ENCODE measurements at regions not wholly inside any gene's neighbourhood (a gene's known extent, or its start where the extent isn't known, plus 50 kb on each side); places are given as distances from the start of the nearest gene placed in this dataset.
"Not testable (repeated sequence)": the region's sequence is repeated elsewhere in the genome, so short reads cannot be mapped to it uniquely, and the experiment has no call there.

DNA sequence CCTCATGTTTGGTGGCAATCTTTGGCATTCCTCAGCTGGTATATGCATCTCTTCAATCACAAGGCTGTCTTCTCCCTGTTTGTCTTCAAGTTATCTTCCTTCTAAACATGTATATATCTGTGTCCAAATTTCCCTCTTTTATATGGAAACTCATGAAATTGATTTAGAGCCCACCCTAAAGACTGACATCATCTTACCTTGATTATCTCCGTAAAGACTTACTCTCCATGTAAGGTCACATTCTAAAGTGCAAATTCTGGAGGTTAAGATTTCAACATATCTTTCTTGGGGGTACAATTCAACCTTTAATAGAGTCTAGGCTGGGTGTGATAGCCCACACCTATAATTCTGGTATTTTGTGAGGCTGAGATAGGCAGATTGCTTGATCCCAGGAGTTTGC lies 215.8 kb upstream of the LRRC4C start:
- no peak for DNase-seq (ENCODE audit: low read depth)

DNA sequence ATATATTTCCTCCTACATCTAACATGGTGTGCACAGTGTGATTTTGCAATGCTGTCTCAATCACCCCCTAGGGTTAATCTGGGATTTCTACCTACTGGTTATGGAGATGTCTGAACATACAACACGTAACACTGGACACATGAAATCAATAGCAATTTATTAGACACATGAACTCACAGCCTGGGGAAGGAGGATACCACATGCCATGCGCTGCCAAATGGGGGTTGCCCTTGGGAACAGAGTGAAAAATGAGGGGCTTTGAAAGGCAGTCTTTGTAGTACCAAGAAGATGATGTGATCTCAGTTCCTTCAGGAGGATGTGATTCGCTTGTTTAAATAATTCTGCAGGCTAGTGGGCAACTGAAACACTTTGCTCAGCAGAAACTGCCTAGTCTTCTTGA lies 253.6 kb upstream of the LRRC4C start:
- peak; percentile 12 for DNase-seq (ENCODE audit: low read depth)

DNA sequence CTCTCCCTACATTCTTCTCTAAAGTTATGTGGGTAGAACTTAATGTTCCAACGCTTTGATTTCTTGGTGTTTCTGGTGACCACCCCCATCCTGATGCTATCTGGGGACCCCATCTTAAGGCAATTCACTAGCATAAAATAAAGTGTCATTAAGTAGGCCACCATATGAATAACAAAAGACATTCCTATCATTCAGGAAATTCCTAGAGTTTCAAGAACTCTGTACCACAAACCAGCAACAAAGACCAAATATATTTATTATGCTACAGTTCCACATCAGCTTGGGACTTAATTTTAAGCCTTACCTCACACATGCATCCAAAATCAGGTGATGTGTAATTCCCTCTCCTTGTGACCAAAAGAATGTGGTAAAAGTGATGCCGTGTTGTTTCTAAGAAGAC lies 254.6 kb upstream of the LRRC4C start:
- no peak for DNase-seq (ENCODE audit: low read depth)

DNA sequence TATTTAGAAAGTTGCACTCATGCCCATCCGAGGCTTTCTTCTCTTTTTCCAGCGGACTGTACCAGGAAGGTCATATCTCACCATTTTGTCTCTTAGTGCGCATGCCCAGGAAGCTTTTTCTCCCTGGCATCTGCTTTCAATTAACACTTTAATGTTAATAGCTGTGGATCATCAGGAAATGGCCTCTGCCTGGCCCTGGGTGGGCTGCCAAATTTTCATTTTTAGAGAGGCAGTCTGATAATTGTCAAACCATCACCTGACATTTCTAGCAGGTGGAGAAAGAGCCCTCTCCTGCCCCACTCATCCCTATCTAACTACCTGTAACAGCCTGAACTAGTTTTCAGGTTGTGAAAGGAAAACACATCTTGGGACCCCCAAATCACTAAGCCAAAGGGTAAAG lies 257.4 kb upstream of the LRRC4C start:
- DNase-seq (ENCODE audit: low read depth): no peak

DNA sequence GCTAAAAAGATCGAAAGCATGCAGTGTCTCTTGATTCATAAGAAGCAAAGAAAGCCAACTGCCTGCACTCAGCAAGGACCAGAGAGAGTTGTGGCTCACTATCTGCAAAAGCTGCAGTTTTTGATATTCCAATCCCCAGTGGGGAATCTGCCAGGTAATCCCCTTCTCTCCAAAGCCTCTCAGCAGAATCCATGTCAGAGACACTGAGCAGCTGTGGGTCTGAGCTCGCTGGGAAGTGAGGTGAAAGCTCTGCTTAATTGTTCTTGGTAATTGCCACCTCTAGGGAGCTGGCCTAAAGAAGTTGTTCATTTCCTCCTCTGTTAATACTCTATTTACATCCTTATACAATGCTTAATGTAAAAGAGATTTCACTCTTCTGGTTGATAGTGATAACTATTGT lies 261.3 kb upstream of the LRRC4C start:
- DNase-seq (ENCODE audit: low read depth): no peak

DNA sequence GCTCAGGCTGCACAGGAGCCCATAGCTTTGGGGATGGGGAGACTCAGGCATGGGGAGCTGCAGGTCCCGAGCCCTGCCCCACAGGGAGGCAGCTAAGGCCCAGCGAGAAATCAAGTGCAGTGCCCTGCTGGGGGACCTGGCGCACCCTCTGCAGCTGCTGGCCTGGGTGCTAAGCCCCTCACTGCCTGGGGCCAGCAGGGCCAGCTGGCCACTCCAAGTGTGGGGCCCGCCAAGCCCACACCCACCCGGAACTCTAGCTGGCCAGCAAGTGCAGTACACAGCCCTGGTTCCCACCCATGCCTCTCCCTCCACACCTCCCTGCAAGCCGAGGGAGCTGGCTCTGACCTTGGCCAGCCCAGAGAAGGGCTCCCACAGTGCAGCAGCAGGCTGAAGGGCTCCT lies 268.7 kb upstream of the LRRC4C start:
- DNase-seq (ENCODE audit: low read depth): not testable (repeated sequence)

DNA sequence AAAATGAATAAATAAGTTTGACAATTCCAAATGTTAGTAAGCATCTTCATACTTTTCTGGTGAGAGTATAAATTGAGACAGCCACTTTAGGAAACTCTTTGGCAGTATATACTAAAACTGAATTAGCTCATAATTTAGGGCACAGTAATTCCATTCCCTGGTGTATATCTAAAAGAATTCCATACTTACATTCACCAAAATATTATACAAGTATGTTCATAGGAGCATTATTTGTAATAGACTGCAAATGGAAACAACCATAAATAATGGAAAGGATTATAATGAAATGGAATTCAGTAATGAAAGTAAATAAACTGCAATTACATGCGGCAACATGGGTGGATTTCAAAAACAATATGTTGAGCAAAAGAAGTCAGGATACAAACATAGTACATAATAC lies 315.8 kb upstream of the LRRC4C start:
- DNase-seq (ENCODE audit: low read depth): no peak

DNA sequence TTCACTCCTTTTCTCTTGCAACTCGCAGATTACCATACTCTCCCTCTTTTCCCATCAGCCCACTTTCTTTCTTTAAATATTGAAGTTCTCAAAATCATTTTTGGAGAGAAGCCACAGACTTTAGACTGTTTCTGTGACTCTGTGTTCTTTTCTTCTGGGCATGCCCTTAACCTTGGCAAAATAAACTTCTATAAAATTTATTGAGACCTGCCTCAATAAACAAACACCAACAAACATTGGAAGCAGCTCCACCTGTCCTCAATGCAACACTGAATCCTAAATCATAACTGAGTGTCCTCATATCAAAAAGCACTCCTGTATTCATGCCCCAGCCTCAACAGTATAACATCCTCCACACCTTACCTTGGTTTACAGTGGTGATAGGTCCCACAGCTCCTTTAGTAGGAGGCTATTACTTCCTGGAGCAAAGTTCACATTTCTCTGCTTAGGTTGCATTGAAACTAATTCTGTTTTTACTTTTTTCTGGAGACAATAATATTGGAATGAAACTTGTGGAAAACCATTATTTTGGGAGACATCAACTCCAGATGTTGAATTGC lies 320.0 kb upstream of the LRRC4C start:
- no peak for DNase-seq (ENCODE audit: low read depth)

DNA sequence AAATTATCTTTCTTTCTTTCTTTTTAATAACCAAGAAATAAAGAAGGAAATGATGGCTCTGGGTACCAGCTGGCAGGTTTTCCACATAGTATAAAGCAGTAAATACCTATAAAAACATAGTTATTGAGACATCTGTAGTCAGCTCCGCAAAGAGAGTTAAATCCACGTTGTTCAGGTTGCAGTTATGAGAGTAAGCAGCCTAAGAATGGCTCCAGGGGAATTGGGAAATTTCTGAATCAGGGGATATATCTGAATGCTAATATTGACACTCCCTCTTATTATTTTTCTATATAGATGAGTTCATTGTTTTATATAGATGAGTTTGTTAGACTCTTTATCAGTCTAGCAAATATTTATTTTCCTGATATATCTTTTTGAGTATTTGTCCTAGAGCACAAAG lies 322.0 kb upstream of the LRRC4C start:
- DNase-seq (ENCODE audit: low read depth): no peak

DNA sequence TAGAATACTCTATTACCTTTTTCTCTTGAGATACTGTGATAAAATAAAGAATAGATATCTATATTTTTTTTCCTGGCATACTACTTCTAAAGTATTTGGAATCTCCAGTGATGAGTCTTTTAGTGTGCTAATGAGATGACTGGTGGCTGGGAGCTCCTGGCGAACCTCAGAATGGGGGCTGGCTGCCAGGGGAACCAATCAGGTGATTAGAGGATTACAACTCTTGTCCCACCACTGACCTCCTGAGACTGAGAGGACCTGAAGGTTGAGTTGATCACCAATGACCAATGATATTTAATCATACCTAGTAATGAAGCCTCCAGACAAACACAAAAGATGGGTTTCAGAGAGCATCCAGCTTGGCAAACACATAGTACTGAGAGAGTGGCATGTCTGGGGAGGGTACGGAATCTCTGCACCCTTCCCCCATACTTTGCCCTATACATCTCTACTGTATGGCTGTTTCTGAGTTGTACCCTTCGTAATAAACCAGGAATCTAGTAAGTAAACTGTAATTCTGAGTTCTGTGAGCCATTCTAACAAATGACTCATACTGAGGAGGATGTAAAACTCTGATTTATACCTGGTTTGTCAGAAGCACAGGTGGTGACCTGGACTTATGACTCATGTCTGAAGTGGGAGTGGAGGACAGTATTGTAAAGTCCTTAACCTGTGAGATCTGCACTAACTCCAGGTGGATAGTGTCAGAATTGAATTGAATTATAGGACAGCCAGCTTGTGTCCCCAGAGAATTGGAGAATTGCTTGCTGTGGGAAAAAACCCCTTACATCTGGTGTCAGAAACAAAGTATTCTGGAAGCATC lies 325.3 kb upstream of the LRRC4C start:
- peak; percentile 80 for DNase-seq (ENCODE audit: low read depth)

DNA sequence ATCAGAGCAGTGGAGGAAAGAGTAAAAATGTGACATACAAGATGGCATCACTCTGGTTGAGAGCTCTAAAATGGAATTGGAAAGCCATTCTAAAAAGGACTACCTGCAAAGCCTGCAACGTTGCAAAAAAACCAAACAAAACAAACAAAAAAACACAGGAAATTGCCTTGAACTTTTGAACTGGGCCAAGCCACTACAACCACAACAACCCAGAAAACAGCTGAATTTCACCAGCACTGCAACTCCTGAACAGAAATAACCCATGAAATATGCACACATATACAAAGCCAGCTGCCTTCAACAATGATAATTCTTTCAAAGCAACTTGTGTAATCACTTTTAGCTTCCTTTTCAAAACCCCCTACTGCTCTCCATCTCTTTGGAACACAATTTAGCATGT lies 326.6 kb upstream of the LRRC4C start:
- peak; percentile 3 for DNase-seq (ENCODE audit: low read depth)

DNA sequence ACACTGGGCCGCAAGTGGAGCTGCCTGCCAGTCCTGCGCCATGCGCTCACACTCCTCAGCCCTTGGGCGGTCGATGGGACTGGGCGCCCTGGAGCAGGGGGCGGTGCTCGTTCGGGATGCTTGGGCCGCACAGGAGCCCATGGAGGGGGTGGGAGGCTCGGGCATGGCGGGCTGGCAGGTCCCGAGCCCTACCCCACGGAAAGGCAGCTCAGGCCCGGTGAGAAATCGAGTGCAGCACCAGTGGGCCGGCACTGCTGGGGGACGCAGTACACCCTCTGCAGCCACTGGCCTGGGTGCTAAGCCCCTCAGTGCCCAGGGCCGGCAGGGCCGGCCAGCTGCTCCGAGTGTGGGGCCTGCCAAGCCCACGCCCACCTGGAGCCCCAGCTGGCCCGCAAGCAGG lies 328.7 kb upstream of the LRRC4C start:
- DNase-seq (ENCODE audit: low read depth): no peak

DNA sequence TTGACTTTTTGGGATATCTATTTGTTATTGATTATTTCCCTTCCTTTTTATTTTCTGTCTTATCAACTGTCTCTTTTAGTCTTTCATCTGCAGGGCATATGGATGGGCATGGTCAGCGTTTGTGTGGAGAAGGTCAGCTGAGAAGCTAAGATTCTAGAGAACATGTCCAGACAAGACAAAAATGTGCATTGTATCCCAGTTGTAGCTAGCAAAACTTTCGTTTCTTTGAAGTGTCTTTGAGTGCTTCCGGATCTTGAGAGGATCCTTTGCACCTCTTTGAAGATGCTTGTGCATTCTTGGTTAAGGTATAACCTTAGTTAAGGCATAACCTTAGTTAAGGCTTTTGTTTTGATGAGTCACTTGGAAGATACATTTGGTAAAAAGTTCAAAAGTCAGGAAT lies 329.9 kb upstream of the LRRC4C start:
- no peak for DNase-seq (ENCODE audit: low read depth)

DNA sequence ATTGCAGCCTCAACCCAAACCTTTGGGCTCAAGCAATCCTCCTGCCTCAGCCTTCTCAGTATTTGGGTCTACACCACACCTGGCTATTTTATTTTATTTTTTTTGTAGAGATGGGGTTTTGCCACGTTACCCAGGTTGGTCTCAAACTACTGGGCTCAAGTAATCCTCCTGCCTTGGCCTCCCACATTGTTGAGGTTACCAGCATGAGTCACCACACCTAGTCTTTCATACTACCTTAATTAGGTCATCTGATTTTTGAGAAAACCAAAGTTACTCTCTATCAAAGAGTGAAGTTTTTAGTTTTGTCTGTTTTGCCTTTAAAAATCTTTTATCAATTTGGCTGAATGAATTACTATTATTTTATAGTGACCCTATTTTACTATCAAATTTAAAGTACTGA lies 335.6 kb upstream of the LRRC4C start:
- DNase-seq (ENCODE audit: low read depth): no peak

DNA sequence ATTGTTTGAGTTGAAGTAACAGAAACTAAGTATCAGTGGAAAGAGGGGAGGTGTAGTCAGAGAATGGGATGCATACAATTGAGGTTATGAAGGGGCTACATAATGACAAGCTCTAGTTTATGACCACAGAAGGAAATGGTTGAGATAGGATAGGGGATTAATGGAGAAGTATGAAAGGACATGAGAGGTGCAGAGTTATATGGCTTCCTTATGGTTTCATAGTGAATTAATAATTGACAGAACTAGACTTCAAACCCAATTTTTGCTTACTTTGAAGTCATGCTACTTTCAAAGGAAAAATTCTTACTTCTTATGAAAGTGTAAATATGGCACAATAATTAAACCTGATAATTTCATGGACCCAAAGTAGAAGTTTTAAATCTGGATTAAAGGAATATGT lies 340.3 kb upstream of the LRRC4C start:
- no peak for DNase-seq (ENCODE audit: low read depth)

DNA sequence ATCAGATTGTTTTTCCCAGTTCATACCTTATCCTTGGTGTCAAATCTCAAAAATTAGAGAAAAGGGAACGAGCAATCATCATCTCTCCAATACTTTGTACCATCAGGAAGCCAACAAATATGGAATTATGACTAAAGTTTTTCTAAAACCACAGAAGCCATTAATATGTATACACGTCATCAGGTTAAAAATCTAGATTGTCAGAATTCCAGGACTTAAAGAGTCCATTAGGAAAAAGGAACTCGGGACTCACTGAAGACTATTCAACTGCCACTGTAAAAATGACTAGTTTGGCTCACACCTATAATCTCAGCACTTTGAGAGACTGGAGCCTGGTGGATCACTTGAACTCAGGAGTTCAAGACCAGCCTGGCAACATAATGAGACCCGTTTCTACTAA lies 344.4 kb upstream of the LRRC4C start:
- no peak for DNase-seq (ENCODE audit: low read depth)

DNA sequence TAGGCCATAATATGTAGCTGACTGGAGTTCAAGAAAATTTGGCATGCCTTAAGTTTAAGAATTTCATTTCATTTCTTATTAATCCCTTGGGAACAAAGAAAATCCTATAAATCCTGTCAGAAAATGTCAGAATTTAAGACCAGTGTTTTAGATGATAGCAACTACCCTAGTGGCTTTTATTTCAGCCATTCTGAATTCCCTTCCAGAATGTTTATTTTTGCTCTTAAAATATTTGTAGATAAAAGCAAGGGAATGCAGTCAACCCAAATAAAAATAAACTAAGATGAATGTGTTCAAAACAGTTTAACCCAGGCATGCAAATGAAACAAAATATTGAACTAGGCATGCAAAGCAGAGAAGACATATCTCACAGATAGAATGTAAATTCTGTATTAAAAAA lies 356.9 kb upstream of the LRRC4C start:
- no peak for DNase-seq (ENCODE audit: low read depth)

DNA sequence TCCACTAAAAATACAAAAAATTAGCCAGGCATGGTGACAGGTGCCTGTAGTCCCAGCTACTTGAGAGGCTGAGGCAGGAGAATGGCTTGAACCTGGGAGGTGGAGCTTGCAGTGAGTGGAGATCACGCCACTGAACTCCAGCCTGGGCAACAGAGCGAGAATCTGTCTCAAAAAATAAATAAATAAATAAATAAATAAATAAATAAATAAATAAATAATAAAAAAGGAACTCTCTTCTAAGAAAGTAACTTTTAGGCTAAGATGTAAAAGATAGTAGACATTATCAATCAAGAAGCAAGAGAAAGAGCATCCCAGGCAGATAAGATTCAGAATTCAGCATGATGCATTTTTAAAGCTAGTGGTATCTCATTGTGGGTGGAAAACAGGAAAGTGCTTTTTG lies 364.8 kb upstream of the LRRC4C start:
- DNase-seq (ENCODE audit: low read depth): not testable (repeated sequence)

DNA sequence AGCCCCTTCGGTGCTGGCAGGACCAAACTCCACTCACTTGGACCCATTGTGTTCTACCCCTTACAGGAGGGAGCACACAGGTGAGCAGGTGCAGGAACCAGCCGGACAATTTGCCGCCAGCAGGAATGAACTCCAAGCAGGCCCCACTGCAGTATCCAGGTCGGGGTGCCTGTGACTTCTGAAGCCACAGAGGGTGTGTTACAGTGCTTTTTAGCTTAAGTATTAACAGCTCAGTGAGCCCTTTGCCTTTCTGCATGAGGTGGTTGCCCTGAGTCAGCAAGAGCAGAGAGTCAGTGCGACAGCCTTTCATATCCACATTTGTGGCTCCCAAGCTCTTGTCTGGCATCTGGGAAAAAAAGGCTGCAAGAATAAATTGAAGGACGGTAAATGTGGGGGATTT lies 366.6 kb upstream of the LRRC4C start:
- DNase-seq (ENCODE audit: low read depth): no peak

DNA sequence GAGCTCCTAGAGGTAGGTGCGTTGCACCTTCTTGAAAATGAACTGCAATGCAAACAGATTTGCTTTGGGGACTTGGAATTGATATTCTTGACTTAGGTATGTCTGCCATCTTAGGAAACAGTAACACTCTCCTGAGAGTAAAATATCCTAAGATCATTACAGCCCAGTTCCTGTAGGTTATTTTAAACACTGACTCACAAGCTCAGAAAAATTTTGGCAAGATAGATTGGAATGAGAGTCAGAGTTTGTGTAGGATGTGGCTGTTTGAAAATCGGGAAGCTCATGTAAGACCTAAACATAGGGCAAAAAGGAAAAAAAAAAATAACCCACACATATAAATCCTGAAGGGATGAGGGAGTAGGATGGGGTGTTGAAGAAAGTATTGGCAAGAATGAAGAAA lies 377.0 kb upstream of the LRRC4C start:
- peak; percentile 3 for DNase-seq (ENCODE audit: low read depth)

DNA sequence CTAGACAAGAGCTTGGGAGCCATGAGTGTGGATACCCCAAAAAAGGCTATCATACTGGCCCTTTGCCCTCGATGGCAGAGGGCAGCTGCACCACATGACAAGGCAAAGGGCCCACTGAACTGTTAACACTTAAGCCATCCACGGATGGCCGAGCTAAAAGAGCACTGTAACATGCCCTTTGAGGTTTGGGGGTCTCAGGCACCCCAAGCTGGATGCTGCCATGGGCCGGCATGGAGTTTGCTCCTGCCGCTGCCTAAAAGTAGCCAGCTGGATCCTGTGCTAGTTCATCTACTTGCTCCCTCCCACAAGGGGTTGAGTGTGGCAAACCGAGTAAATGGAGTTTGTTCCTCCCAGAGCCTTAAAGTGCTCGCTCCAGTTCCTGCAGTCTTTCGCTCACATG lies 383.2 kb upstream of the LRRC4C start:
- DNase-seq (ENCODE audit: low read depth): no peak

DNA sequence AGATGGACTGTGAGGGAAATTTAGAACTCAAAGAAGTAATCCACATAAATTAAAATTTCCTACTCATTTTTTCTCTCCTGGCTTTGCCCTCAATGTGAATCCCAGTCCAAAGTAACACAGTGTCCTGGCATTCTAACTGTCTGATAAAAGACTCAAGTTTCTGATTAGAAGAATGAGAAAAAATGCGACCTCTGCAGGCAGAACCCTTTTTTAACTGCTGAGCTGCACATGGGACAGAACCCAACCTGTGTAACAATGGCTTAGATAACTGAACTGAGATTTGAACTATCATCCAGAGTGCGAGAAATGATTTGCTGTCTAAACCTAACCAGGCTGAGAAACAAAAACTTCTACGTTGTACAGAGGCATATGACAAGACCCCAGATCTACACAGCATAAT lies 385.6 kb upstream of the LRRC4C start:
- no peak for DNase-seq (ENCODE audit: low read depth)

DNA sequence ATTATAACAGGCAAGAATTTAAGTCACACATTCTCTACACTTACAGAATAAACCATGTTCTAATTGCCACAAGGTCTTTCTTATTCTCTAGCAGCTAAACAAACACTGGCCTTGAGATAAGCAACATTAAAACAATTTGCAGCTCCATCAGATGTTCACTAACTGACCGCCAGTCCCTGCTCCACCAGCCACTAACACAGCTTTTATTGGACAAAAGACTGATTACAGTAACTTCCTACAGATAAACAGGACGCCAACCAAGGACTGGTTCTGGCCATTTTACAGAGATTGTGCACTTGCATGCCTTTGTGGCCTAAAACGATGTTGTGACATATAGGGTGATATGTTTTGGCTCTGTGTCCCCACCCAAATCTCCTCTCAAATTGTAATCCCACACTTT lies 388.9 kb upstream of the LRRC4C start:
- no peak for DNase-seq (ENCODE audit: low read depth)

DNA sequence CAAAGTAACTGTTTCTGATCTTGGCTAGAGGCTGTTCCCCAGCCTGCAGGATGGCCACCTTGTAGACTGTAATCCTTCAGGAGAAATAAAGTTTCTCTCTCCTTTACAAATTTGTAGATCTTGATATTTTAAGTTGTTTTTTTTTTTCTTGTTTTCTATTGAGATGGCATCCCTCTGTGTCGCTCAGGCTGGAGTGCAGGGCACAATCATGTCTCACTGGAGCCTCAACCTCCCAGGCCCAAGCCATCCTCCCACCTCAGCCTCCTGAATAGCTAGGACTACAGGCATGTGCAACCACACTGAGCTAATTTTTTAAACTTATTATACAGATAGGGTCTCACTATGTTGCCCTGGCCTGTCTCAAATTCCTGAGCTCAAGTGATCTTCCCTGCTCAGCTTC lies 389.8 kb upstream of the LRRC4C start:
- no peak for DNase-seq (ENCODE audit: low read depth)

Data from HT1080 (cell line).